GM18507 (cell line): ENCODE measurements at regions not wholly inside any gene's neighbourhood (a gene's known extent, or its start where the extent isn't known, plus 50 kb on each side); places are given as distances from the start of the nearest gene placed in this dataset.
"Not testable (repeated sequence)": the region's sequence is repeated elsewhere in the genome, so short reads cannot be mapped to it uniquely, and the experiment has no call there.

Experiments used
- DNase-seq: peaks from one replicate; pipeline ENCODE4 v3.0.0; 2011; ENCODE audit warnings: low read depth; ENCODE audit not compliant: insufficient read length; ENCODE audit errors: extremely low spot score
- FAIRE-seq: peaks from 2 replicates; lab custom pipeline; 2011; peaks lifted over from hg19 to GRCh38; lab: Jason Lieb, UNC

DNA sequence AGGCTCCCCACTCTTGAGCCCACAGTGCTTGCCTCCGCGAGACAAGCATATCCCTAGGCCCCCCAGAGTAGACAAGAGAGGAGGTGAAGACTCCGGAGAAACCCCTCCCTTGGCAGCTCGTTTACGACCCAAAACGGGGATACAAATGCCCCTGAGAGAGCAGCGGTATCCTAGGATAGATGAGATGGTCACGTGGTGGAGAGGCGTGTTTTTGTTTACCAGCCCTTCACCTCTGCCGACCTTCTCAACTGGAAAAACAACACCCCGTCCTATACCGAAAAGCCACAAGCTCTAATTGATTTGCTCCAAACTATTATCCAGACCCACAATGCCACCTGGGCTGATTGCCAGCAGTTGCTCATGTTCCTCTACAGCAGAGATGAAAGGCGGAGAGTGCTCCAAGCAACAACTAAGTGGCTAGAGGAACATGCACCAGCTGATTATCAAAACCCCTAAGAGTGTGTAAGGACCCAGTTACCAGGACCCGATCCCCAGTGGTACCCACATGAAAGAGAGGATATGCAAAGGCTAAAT lies 99.5 kb upstream of the OSBPL11 start:
- FAIRE-seq, result no peak
- DNase-seq, result no peak

DNA sequence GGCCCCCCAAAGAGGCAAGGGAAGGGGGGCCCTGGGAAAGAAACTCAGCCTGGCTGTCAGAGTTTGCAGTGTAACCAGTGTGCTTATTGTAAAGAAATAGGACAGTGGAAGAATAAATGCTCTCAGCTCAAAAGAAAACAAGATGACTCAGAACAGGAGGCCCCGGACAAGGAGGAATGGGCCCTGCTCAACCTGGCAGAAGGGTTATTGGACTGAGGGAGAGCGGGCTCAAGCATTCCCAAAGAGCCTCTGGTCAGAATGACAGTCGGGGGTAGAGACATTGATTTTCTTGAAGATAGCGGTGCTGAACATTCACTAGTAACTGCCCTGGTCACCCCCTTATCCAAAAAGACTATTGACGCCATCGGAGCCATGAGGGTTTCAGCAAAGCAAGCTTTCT lies 100.4 kb upstream of the OSBPL11 start:
- DNase-seq (no peak), FAIRE-seq (no peak)

DNA sequence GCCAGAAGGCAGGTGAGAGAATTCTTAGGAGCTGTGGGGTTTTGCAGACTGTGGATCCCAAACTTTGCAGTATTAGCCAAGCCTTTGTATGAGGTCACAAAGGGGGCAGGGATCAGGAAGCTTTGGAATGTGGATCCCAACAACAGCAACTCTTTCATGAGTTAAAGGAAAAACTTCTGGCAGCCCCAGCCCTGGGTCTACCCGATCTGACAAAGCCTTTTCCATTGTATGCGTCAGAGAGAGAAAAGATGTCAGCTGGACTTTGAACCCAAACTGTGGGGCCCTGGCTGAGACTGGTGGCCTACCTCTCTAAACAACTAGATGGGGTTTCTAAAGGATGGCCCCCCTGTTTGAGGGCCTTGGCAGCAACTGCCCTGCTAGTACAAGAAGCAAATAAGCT lies 101.8 kb upstream of the OSBPL11 start:
- DNase-seq, FAIRE-seq: not testable (repeated sequence)

DNA sequence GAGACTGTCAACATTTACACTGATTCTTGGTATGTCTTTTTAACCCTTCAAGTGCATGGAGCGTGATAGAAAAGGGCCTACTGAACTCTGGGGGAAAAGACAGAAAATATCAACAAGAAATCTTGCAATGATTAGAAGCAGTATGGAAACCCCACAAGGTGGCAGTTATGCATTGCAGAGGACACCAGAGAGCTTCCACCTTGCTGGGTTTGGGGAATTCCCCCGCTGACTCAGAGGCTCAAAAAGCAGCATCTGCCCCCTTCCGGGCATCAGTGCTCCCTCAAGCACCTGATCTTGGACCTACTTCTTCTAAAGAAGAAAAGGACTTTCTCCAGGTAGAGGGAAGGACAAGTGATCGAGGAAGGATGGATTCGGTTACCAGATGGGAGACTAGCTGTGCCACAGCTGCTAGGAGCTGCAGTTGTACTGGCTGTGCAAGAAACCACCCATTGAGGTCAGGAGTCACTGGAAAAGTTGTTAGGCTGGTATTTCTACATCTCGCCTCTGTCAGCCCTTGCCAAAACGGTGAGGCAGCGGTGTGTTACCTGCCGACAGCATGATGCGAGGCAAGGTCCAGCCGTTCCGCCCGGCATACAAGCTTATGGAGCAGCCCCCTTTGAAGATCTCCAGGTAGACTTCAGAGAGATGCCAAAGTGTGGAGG lies 102.8 kb upstream of the OSBPL11 start:
- not testable (repeated sequence) for DNase-seq, FAIRE-seq

DNA sequence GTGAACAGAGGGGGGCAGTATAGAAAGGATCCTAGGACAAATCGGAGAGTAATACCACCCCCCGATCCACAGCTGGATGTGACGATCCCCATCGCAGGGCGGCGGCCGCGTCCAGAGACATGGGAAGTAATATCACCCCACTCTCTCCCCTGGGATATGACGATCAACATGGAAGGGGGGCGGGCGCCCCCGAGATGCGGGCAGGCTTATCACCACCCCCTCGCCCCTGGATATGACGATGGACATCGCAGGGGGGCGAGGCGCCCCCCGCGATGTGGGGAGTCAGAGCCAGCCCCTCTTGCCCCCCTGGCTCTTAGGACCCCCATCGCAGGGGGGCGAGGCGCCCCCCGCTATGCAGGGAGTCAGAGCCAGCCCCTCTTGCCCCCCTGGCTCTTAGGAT lies 120.4 kb upstream of the OSBPL11 start:
- no peak for FAIRE-seq
- no peak for DNase-seq

DNA sequence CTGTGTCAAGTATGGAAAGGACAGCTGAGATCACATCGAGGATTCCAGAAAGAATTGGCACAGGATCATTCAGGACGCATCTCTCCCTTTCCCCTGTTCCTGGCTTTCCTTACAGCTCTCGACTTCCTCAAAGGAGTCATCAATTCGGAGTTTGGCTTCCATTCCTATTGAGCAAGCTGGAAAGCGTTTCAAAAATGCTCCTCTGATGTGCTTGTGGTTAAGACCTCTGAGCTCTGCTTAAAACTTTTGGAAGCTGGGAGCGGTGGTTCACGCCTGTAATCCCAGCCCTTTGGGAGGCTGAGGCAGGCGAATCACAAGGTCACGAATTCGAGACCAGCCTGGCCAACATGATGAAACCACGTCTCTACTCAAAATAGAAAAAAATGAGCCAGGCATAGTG lies 136.9 kb upstream of the OSBPL11 start:
- DNase-seq, FAIRE-seq: not testable (repeated sequence)

DNA sequence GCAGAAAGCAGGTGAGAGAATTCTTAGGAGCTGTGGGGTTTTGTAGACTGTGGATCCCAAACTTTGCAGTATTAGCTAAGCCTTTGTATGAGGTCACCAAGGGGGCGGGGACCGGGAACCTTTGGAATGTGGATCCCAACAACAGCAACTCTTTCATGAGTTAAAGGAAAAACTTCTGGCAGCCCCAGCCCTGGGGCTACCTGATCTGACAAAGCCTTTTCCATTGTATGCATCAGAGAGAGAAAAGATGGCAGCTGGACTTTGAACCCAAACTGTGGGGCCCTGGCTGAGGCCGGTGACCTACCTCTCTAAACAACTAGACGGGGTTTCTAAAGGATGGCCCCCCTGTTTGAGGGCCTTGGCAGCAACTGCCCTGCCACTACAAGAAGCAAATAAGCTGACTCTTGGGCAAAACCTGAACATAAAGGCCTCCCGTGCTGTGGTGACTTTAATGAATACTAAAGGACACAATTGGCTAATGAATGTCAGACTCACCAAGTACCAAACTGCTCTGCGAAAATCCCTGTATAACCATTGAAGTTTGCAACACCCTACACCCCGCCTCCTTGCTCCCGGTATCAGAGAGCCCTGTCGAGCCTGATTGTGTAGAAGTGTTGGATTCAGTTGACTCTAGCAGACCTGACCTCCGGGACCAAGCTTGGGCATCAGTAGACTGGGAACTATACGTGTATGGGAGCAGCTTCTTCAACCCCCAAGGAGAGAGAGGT lies 146.9 kb upstream of the OSBPL11 start:
- not testable (repeated sequence) for FAIRE-seq, DNase-seq

DNA sequence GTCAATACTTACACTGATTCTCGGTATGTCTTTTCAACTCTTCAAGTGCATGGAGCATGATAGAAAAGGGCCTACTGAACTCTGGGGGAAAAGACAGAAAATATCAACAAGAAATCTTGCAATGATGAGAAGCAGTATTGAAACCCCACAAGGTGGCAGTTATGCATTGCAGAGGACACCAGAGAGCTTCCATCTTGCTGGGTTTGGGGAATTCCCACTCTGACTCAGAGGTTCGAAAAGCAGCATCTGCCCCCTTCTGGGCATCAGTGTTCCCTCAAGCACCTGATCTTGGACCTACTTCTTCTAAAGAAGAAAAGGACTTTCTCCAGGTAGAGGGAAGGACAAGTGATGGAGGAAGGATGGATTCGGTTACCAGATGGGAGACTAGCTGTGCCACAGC lies 147.5 kb upstream of the OSBPL11 start:
- FAIRE-seq, result peak; percentile 9
- not testable (repeated sequence) for DNase-seq

DNA sequence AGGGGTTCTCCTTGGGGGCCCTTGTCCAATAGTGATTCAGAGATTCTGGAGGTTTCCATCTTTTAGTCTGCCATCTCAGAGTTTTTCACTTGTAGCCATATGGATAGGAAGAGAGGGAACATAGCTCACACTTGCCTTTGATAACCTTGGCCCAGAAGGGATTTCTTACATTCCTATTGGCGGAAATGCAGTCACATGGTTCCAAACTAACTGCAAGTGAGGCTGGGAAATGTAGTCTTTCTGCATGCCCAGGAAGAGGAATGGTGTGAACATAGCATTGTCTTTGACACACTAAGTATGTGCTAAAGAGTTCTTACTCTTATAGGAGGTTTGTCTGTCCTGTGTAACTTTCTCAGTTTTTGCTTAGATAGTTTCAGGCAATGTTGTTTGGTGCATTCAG lies 161.8 kb upstream of the OSBPL11 start:
- not testable (repeated sequence) for DNase-seq, FAIRE-seq

DNA sequence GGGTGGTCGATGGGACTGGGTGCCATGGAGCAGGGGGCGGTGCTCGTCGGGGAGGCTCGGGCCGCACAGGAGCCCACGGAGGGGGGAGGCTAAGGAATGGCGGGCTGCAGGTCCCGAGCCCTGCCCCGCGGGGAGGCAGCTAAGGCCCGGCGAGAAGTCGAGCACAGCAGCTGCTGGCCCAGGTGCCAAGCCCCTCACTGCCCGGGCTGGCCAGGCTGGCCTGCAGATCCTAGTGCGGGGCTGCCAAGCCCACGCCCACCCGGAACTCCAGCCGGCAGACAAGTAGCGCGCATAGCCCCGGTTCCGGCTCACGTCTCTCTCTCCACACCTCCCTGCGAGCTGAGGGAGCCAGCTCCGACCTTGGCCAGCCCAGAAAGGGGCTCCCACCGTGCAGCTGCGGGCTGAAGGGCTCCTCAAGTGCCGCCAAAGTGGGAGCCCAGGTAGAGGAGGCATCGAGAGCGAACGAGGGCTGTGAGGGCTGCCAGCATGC lies 163.4 kb upstream of the OSBPL11 start:
- not testable (repeated sequence) for DNase-seq, FAIRE-seq

DNA sequence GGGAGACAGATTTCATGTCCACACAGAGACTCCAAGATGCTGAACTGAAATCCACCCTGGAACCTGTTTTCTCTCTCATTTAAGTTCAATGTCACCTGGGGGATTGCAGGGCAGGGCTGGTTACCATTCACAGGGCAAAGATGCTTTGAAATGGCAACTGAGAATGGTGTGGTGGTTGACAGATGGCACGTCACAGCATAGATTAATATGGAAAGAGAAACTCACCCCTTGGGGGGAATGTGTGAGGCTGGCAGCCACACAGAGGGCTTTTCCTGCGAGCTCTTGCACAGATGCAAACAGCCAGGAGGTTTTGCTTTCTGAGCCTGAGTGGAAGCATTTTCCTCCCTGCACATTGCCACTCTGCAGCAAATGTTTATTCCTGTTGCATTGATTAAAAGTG lies 167.3 kb upstream of the OSBPL11 start:
- FAIRE-seq, DNase-seq: not testable (repeated sequence)

DNA sequence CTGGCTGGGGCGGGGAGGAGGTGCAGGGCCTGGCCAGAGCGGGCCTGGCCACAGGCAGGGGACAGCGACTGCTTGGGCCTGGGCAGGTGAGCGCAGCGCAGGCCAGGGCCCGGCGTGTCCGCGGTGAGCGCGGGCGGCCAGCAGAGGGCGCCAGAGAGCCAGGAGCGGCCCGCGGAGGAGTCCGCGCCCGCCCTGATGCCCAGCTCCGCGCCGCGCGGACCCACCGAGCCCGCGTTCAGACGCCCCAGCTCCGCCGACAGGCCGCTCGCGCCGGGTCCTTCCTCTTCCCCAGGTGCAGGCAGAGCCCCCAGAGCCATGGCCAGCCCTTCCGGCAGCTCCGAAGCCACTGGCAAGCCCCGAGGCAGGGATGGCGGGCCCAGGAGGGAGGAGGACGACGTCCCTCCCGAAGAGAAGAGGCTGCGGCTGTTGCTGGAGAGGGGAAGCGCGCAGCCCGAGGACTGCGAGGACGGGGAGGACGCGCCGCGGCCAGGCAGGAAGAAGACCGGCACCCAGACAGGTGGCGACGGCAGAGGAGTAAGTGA lies 171.1 kb upstream of the OSBPL11 start:
- peak; percentile 22 for DNase-seq
- FAIRE-seq, result not testable (repeated sequence)

DNA sequence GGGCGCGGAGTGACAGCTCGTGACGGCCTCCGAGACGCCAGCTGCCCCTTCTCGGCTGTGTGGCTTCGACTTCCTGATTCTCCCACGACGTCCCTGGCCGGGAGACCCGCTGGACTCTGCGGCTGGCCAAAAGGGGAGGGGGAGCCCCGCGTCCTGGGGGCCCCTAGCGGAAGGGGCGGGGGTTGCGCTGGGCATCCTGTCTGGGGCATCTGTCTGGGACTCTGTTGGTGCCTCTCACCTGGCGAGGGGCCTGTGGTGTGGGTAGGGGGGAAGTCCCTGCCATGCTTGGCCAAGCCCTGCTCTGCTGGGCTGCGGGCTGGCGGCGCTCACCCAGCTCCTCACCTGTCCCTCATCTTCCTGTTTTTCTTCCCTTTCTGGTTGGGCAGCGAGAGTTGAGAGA lies 171.6 kb upstream of the OSBPL11 start:
- not testable (repeated sequence) for DNase-seq, FAIRE-seq

DNA sequence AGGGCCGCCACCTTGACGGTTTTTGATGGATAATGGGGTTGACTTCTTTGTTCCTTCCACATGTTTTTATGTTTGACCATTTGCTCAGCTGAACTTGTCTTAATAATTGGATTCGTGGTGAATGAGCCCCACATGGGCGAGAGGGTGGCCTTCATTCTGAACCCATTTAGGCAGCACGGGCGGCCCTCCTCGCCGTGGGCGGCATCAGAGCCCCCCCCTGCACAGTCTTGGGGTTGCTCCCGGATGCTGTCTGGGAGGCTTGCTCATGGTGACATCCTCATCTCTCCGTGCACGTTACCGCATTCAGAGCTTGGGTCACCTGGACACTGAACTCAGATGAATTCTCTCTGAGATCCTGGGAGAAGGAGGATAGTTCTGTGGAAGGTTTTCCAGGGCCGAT lies 172.3 kb upstream of the OSBPL11 start:
- no peak for DNase-seq
- FAIRE-seq, result no peak

DNA sequence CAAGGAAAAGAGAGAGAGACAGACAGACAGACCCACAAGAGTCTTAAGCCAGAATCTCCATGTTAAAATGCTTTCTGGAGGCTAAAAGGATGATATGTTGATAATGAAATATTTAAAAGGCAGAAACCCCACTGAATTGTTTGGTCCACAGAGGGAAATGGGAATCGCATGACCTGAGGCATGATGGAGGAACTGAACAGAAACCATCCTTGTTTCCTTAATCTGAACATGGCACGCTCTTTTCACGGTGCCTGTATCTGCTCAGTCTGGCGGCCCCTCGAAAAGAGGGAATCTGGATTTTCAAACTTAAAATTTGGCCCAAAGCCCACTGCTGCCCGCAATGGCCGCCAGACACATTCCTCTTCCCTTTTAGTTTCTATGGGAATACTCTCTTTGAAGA lies 173.5 kb upstream of the OSBPL11 start:
- not testable (repeated sequence) for FAIRE-seq, DNase-seq

DNA sequence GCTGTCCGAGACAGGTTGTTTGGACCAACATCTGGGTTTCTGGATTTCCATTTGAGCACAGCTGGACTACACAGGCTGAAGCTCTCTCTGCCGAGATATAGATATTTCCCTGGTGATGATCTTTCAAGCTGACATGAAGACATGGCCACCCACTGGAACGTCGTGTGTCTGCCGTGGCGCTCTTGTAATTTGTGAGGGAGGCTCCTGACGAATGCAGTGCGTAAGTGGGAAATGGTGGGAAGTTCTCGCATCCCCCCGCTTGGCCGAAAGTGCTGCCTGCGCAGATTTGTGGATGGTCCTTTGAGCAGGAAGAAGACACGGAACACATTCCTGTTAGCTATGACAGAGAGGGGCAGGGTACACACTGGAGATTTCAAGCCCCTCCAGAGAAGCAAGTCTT lies 176.2 kb upstream of the OSBPL11 start:
- not testable (repeated sequence) for DNase-seq, FAIRE-seq

DNA sequence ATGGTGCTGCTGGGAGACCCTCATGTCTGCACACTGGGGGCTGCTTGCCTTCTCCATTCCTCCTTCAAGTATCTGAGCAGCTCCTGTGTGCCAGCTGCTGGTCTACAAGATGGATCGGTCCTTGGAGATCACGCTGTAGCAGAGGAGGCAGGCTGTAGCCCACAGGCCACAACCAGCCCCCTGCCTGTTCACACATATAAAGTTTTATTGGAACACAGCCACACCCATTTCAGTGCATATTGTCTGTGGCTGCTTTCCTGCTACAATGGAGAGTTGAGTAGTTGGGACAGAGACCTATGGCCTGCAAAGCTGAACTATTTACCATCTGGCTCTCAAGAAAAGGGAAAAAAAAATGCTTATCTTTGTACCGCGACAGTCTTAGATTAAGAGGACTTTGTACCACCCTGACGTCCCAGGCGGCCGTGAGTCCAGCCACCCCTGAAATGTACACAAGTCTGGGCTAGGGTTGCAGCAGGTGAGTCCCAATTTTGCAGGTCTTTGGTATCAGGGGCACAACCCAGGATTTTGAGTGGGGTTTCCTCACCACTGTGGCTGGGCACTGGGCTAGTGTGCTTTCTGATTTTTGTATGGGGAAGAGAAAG lies 179.2 kb upstream of the OSBPL11 start:
- not testable (repeated sequence) for DNase-seq, FAIRE-seq

DNA sequence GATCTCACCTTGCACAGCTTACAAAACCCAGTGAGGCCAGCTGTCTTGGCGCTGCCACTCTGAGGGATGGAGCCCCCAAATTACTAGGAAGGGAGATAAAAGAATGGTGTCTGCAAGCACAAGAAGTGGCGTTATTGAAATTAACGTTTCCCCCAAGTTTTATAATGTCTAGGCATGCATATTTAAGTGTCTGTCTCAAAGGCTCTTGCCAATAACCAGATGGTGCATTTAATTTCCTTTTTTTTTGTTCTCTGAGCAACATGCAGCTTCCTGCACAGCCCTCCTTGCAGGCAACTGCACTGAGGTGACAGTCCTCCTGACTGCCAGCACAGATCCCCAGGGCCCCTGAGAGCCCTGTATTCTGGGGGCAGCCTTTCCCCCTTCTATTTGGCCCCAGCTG lies 179.8 kb upstream of the OSBPL11 start:
- FAIRE-seq, result not testable (repeated sequence)

DNA sequence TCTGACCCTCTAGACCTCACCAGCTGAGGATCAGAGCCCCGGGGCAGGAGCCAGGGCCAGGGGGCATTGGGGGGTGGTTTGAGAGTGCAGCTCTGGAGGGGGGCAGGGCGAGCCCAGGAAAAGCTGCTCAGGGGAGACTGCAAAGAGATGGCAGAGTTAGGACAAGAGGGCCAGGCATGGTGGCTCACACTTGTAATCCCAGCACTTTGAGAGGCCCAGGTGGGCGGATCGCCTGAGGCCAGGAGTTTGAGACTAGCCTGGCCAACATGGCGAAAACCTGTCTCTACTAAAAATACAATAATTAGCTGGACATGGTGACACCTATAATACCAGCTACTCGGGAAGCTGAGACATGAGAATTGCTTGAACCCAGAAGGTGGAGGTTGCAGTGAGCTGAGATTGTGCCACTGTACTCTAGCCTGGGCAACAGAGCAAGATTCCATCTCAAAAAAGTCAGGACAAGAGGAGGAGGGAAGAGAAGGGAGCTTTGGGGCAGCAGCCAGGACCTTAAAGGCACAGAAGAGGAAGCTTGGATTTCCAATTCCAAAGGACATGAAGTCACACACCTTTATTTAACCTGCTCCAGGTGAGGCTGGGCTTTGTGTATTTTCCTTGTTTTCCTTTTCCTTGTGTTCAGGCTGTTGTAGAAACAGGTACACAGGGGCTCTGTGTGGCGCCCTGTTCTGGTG lies 180.5 kb upstream of the OSBPL11 start:
- DNase-seq, FAIRE-seq: not testable (repeated sequence)

More for the DNA sequence above, 179.8 kb upstream of the OSBPL11 start:
- not testable (repeated sequence) for DNase-seq
